GM12878 (cell line): ENCODE measurements at regions not wholly inside any gene's neighbourhood (a gene's known extent, or its start where the extent isn't known, plus 50 kb on each side); places are given as distances from the start of the nearest gene placed in this dataset.

Source experiments
- ATAC-seq: fragments of 200-7000 bp; cut with Tn5 transposase; 3 replicates; pipeline ENCODE4 v1.9.1; 2020; ENCODE audit warnings: mild to moderate bottlenecking, moderate library complexity
- BruUV-seq: library from RNA; stranded (reverse); fragments of 400-500 nt; replicated peaks from 2 replicates; lab custom pipeline; 2021; lab: Mats Ljungman, UMichigan
- CTCF ChIA-PET: fragments of 300-600 bp; sonication (Branson Sonifier 250); formaldehyde crosslinking; extraction: SDS; loops from one replicate; lab custom pipeline; 2021; ENCODE audit warnings: inconsistent platforms; lab: Yijun Ruan, JAX
- POLR2A ChIA-PET: fragments of 350-600 bp; formaldehyde crosslinking; extraction: SDS; loops from one replicate; lab custom pipeline; 2021; ENCODE audit warnings: inconsistent platforms; lab: Charles Lee
- RAD21 ChIA-PET: fragments of 300-600 bp; sonication (Branson Sonifier 250); formaldehyde crosslinking; loops from one replicate; lab custom pipeline; 2023; ENCODE audit warnings: antibody characterized with exemption; ENCODE audit not compliant: unreplicated experiment; lab: Charles Lee
- SMC1A ChIA-PET: fragments of 300-600 bp; sonication (Branson Sonifier 250); formaldehyde crosslinking; loops from one replicate; lab custom pipeline; 2023; ENCODE audit not compliant: unreplicated experiment, uncharacterized antibody; lab: Charles Lee
- DNase-seq: peaks from one replicate; pipeline ENCODE4 v3.0.0-alpha.2; 2011; ENCODE audit warnings: low read depth, low spot score
- FAIRE-seq: peaks from 3 replicates; lab custom pipeline; 2011; peaks lifted over from hg19 to GRCh38; lab: Jason Lieb, UNC
- H2AFZ ChIP-seq: 2 replicates; pipeline ENCODE4 v1.6.0; 2011; ENCODE audit warnings: low read depth, low read length, control low read depth; ENCODE audit not compliant: control insufficient read depth
- H3K27ac ChIP-seq: 2 replicates; pipeline ENCODE4 v1.5.1; 2011; ENCODE audit warnings: control low read depth; ENCODE audit not compliant: control insufficient read depth, insufficient read depth
- H3K27me3 ChIP-seq, 2 experiments: replicated peaks in 1 of 2; 2 replicates each; pipeline versions ENCODE4 v1.6.0 to v1.6.1; 2011; ENCODE audit warnings: low read length in 1 of 2; ENCODE audit not compliant: control insufficient read depth in 2 of 2, insufficient read depth in 2 of 2
- H3K36me3 ChIP-seq, 2 experiments: 2 replicates each; pipeline ENCODE4 v1.5.1; 2011; ENCODE audit warnings: low read length in 1 of 2; ENCODE audit not compliant: control insufficient read depth in 2 of 2, insufficient read depth in 2 of 2
- H3K4me1 ChIP-seq: 2 replicates; pipeline ENCODE4 v1.6.1; 2011; ENCODE audit warnings: mild to moderate bottlenecking, low read length, moderate library complexity, mixed read lengths; ENCODE audit not compliant: control insufficient read depth, insufficient read depth
- H3K4me2 ChIP-seq: 2 replicates; pipeline ENCODE4 v1.6.0; 2011; ENCODE audit warnings: control low read depth; ENCODE audit not compliant: control insufficient read depth, insufficient read depth
- H3K4me3 ChIP-seq: fragments of 200-600 bp; sonication (generic); 2 replicates; pipeline ENCODE4 v1.5.1; 2016
- H3K79me2 ChIP-seq: 2 replicates; pipeline ENCODE4 v1.6.0; 2011; ENCODE audit warnings: low read length; ENCODE audit not compliant: control insufficient read depth, insufficient read depth
- H3K9ac ChIP-seq: 2 replicates; pipeline ENCODE4 v1.8.0; 2011; ENCODE audit warnings: low read length, control low read depth, mixed read lengths; ENCODE audit not compliant: control insufficient read depth, insufficient read depth
- H3K9me3 ChIP-seq: replicated peaks from 3 replicates; pipeline ENCODE4 v1.5.1; 2011; ENCODE audit warnings: mild to moderate bottlenecking, low read length; ENCODE audit not compliant: control insufficient read depth, insufficient read depth
- H4K20me1 ChIP-seq: 2 replicates; pipeline ENCODE4 v1.6.0; 2011; ENCODE audit not compliant: control insufficient read depth, insufficient read depth
- ASH2L ChIP-seq: fragments of 300-600, 200-600 bp; sonication (generic); IDR thresholded peaks from 2 replicates; pipeline ENCODE4 v1.6.1; 2017; ENCODE audit warnings: low read depth, mild to moderate bottlenecking, borderline replicate concordance
- ESRRA ChIP-seq: IDR thresholded peaks from 2 replicates; pipeline ENCODE4 v1.6.1; 2012; ENCODE audit warnings: mild to moderate bottlenecking, low read length, improper control_type of control experiment
- NR2C1 ChIP-seq: fragments of 450-650 bp; IDR thresholded peaks from 2 replicates; pipeline ENCODE4 v1.6.1; 2017; ENCODE audit warnings: antibody characterized with exemption, mild to moderate bottlenecking, moderate library complexity
- PML ChIP-seq: IDR thresholded peaks from 2 replicates; pipeline ENCODE4 v1.6.1; 2012; ENCODE audit warnings: low read length, inconsistent platforms
- RAD21 ChIP-seq: IDR thresholded peaks from 2 replicates; pipeline ENCODE4 v1.6.1; 2011; ENCODE audit warnings: mild to moderate bottlenecking, low read depth, low read length, moderate library complexity; ENCODE audit not compliant: insufficient read depth
- RAD51 ChIP-seq: fragments of 450-650 bp; IDR thresholded peaks from 2 replicates; pipeline ENCODE4 v1.6.1; 2016; ENCODE audit warnings: moderate library complexity, mild to moderate bottlenecking, inconsistent platforms
- ZNF274 ChIP-seq: IDR thresholded peaks from one replicate; pipeline ENCODE4 v1.8.0; 2011; ENCODE audit not compliant: insufficient read length, insufficient read depth
- WGBS: methylation state at CpG from one replicate; pipeline ENCODE4 v1.1.6; 2016; ENCODE audit warnings: low lambda C conversion rate; ENCODE audit not compliant: insufficient replicate concordance, insufficient coverage; ENCODE audit errors: missing lambda C conversion rate; 5-methylcytosine and 5-hydroxymethylcytosine counted together
- in situ Hi-C: fragments of 300-500 bp; cut with MboI; formaldehyde crosslinking; loops from 9 replicates; pipeline ENCODE4 v1.14.3; 2018; ENCODE audit warnings: mixed read lengths
- intact Hi-C: fragments of 100-400 bp; cut with micrococcal nuclease; formaldehyde crosslinking; loops from one replicate; pipeline ENCODE4 v1.14.2; 2022; ENCODE audit not compliant: unreplicated experiment
- TF ChIP-seq, protein P1 (sequence below): IDR thresholded peaks from 2 replicates; pipeline ENCODE4 v1.6.1; 2012; ENCODE audit warnings: improper control_type of control experiment, low read depth, low read length; ENCODE audit not compliant: insufficient replicate concordance
- TF ChIP-seq, protein P2 (sequence below): fragments of 450-650 bp; IDR thresholded peaks from 2 replicates; pipeline ENCODE4 v1.6.1; 2016; ENCODE audit warnings: mild to moderate bottlenecking
- TF ChIP-seq, protein P3 (sequence below), 3 experiments: IDR thresholded peaks in 2 of 3; conservative IDR thresholded peaks in 1 of 3; 2 replicates each; pipeline ENCODE4 v1.5.1; 2011; ENCODE audit warnings: low read depth in 3 of 3, low read length in 3 of 3, mild to moderate bottlenecking in 3 of 3, control low read depth in 2 of 3, moderate library complexity in 2 of 3, inconsistent platforms in 1 of 3, mixed read lengths in 1 of 3; ENCODE audit not compliant: control insufficient read depth in 2 of 3, insufficient read depth in 1 of 3; ENCODE audit errors: extremely low read depth in 1 of 3

DNA sequence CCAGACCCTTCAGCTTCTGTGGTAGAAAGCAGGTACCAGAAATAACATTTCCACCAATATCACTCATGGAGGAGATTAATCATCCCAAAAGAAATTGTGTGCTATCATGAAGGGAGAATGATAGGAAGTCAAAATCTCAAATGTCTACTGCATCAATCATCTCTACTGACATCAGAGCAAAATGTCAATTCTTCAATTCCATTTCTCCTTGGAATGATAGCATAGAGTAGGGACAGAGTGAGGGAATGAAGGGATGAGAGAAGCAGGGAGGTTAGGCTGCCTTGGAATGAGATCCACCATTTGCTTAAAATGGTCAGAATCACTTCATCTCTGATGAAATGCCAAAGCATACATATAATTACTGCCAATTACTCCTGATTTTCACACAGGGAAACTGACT is 371.8 kb upstream of the ACVR2A start:
- no peaks in the 10 kb centered on the region for H3K36me3 ChIP-seq
- no peaks in the 10 kb centered on the region for H3K4me1 ChIP-seq
- no peaks in the 10 kb centered on the region for H3K79me2 ChIP-seq
- no peak overlapping the region for H3K9ac ChIP-seq
- RAD21 ChIA-PET = no interaction called here
- BruUV-seq = no TSS peak
- no peak overlapping the region for H2AFZ ChIP-seq
- no peak overlapping the region for H3K4me3 ChIP-seq
- no peaks in the 10 kb centered on the region for H3K27me3 ChIP-seq
- POLR2A ChIA-PET = no interaction called here
- H3K4me2 ChIP-seq = no peak overlapping the region
- TF ChIP-seq RAD51 = no peak
- no peak for TF ChIP-seq ASH2L
- ATAC-seq (no peak), FAIRE-seq (no peak), DNase-seq (no peak)
- H4K20me1 ChIP-seq = no peaks in the 10 kb centered on the region
- no peak overlapping the region for H3K27ac ChIP-seq
- no peaks in the 10 kb centered on the region for H3K9me3 ChIP-seq
- in situ Hi-C loops (no loop called here), intact Hi-C loops (no loop called here)
- CTCF ChIA-PET = no interaction called here
- SMC1A ChIA-PET = no interaction called here

DNA sequence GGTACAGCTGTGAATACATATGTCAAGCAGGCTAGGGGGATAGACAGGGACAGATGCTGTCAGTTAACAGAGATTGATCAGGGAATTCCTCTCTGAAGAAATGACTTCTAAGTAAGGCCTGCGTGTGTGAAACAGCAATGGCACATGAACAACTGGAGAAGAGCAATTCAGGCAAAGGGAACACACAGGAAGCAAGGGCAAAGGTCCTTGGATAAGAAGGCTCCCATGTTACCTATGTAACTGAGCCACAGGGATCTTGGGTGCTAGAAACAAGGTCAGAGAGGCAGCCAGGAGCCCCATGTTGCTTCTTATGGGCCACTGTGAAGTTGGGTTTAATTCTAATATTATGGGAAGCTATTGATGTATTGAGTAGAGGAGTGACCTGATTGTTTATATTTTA is 373.7 kb upstream of the ACVR2A start:
- no TSS peak for BruUV-seq
- WGBS = 13% methylated on average over 1 of the region's 1 CpG
- Histone ChIP-seq H3K9ac (no peak overlapping the region), H2AFZ (no peak overlapping the region), H3K36me3 (no peaks in the 10 kb centered on the region), H3K79me2 (no peaks in the 10 kb centered on the region), H3K27ac (no peak overlapping the region), H3K9me3 (no peaks in the 10 kb centered on the region), H3K4me3 (no peak overlapping the region), H4K20me1 (no peaks in the 10 kb centered on the region), H3K4me1 (no peaks in the 10 kb centered on the region), H3K27me3 (no peaks in the 10 kb centered on the region), H3K4me2 (no peak overlapping the region)
- DNase-seq = no peak
- SMC1A ChIA-PET = interaction anchor here (0.7 to 1.3 kb wide), 2 partner anchors 14 to 80 kb away, joined by 3 read pairs; no protein-coding TSS in a partner anchor
- no peak for FAIRE-seq
- in situ Hi-C loops = no loop called here
- no peak for ATAC-seq
- CTCF ChIA-PET = interaction anchor here (1.1 to 1.4 kb wide), 2 partner anchors 8 to 12 kb away, joined by 3 read pairs; no protein-coding TSS in a partner anchor
- RAD21 ChIA-PET = no interaction called here
- intact Hi-C loops = no loop called here
- POLR2A ChIA-PET = no interaction called here
- TF ChIP-seq, protein P1, sequence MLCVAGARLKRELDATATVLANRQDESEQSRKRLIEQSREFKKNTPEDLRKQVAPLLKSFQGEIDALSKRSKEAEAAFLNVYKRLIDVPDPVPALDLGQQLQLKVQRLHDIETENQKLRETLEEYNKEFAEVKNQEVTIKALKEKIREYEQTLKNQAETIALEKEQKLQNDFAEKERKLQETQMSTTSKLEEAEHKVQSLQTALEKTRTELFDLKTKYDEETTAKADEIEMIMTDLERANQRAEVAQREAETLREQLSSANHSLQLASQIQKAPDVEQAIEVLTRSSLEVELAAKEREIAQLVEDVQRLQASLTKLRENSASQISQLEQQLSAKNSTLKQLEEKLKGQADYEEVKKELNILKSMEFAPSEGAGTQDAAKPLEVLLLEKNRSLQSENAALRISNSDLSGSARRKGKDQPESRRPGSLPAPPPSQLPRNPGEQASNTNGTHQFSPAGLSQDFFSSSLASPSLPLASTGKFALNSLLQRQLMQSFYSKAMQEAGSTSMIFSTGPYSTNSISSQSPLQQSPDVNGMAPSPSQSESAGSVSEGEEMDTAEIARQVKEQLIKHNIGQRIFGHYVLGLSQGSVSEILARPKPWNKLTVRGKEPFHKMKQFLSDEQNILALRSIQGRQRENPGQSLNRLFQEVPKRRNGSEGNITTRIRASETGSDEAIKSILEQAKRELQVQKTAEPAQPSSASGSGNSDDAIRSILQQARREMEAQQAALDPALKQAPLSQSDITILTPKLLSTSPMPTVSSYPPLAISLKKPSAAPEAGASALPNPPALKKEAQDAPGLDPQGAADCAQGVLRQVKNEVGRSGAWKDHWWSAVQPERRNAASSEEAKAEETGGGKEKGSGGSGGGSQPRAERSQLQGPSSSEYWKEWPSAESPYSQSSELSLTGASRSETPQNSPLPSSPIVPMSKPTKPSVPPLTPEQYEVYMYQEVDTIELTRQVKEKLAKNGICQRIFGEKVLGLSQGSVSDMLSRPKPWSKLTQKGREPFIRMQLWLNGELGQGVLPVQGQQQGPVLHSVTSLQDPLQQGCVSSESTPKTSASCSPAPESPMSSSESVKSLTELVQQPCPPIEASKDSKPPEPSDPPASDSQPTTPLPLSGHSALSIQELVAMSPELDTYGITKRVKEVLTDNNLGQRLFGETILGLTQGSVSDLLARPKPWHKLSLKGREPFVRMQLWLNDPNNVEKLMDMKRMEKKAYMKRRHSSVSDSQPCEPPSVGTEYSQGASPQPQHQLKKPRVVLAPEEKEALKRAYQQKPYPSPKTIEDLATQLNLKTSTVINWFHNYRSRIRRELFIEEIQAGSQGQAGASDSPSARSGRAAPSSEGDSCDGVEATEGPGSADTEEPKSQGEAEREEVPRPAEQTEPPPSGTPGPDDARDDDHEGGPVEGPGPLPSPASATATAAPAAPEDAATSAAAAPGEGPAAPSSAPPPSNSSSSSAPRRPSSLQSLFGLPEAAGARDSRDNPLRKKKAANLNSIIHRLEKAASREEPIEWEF = no peak
- TF ChIP-seq ESRRA (no peak), PML (no peak), RAD21 (no peak), ZNF274 (no peak), NR2C1 (no peak)
- TF ChIP-seq, protein P2, sequence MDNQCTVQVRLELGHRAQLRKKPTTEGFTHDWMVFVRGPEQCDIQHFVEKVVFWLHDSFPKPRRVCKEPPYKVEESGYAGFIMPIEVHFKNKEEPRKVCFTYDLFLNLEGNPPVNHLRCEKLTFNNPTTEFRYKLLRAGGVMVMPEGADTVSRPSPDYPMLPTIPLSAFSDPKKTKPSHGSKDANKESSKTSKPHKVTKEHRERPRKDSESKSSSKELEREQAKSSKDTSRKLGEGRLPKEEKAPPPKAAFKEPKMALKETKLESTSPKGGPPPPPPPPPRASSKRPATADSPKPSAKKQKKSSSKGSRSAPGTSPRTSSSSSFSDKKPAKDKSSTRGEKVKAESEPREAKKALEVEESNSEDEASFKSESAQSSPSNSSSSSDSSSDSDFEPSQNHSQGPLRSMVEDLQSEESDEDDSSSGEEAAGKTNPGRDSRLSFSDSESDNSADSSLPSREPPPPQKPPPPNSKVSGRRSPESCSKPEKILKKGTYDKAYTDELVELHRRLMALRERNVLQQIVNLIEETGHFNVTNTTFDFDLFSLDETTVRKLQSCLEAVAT = no peak
- TF ChIP-seq, protein P3, sequence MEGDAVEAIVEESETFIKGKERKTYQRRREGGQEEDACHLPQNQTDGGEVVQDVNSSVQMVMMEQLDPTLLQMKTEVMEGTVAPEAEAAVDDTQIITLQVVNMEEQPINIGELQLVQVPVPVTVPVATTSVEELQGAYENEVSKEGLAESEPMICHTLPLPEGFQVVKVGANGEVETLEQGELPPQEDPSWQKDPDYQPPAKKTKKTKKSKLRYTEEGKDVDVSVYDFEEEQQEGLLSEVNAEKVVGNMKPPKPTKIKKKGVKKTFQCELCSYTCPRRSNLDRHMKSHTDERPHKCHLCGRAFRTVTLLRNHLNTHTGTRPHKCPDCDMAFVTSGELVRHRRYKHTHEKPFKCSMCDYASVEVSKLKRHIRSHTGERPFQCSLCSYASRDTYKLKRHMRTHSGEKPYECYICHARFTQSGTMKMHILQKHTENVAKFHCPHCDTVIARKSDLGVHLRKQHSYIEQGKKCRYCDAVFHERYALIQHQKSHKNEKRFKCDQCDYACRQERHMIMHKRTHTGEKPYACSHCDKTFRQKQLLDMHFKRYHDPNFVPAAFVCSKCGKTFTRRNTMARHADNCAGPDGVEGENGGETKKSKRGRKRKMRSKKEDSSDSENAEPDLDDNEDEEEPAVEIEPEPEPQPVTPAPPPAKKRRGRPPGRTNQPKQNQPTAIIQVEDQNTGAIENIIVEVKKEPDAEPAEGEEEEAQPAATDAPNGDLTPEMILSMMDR (IDR thresholded peaks at IDR 0.05 in 2 of 3, conservative IDR thresholded peaks at IDR 0.05 in 1 of 3; ENCODE audit: control insufficient read depth in 2 of 3, extremely low read depth in 1 of 3, insufficient read depth in 1 of 3, low read depth in 3 of 3, low read length in 3 of 3) = no peak
